Upper lobe of left lung (tissue), 4 donors: ENCODE measurements at regions not wholly inside any gene's neighbourhood (a gene's known extent, or its start where the extent isn't known, plus 50 kb on each side); places are given as distances from the start of the nearest gene placed in this dataset.

Source experiments
- EP300 ChIP-seq, 4 donors: sonication (generic); formaldehyde crosslinking; IDR thresholded peaks; one replicate each; pipeline ENCODE4 v1.5.1; 2017; ENCODE audit warnings: antibody characterized with exemption in 4 of 4, control low read depth in 2 of 4
- POLR2A ChIP-seq, 4 donors: fragments of 450-650 bp; IDR thresholded peaks; one replicate each; pipeline ENCODE4 v1.5.1; 2016 to 2017; ENCODE audit warnings: antibody characterized with exemption in 4 of 4, mild to moderate bottlenecking in 2 of 4
- POLR2AphosphoS5 ChIP-seq, 2 donors: sonication (generic); formaldehyde crosslinking; IDR thresholded peaks; one replicate each; pipeline ENCODE4 v1.5.1; 2017; ENCODE audit warnings: antibody characterized with exemption in 2 of 2
- TF ChIP-seq, protein P1 (sequence below), 6 experiments: fragments of 450-650 bp in 4 of 6; fragments of 200-600 bp in 2 of 6; sonication (generic) in 2 of 6; IDR thresholded peaks; one replicate each; pipeline ENCODE4 v1.5.1; 2016 to 2019; ENCODE audit warnings: antibody characterized with exemption in 6 of 6

DNA sequence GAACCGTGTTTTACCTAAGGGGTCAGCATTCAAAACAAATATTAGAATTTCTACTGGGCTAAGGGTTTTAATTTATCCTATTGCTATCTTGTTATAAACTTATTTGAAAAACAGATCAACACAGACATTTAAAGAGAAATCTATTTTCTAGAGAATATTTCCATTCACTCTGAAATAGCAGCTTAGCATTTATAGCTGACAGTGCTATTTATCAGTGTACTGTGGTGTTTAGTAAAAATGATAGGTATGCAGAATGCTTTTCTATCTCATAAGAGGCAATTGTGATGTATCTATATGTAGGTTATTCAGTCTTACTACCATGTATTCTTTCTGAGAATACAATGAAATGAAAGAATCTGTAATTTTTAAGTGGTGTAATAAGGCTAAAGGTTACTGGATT is 1077.4 kb downstream of the REEP3 start:
- TF ChIP-seq, protein P1, sequence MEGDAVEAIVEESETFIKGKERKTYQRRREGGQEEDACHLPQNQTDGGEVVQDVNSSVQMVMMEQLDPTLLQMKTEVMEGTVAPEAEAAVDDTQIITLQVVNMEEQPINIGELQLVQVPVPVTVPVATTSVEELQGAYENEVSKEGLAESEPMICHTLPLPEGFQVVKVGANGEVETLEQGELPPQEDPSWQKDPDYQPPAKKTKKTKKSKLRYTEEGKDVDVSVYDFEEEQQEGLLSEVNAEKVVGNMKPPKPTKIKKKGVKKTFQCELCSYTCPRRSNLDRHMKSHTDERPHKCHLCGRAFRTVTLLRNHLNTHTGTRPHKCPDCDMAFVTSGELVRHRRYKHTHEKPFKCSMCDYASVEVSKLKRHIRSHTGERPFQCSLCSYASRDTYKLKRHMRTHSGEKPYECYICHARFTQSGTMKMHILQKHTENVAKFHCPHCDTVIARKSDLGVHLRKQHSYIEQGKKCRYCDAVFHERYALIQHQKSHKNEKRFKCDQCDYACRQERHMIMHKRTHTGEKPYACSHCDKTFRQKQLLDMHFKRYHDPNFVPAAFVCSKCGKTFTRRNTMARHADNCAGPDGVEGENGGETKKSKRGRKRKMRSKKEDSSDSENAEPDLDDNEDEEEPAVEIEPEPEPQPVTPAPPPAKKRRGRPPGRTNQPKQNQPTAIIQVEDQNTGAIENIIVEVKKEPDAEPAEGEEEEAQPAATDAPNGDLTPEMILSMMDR (IDR thresholded peaks at IDR 0.05): no peak
- TF ChIP-seq POLR2AphosphoS5 (IDR thresholded peaks at IDR 0.05): no peak
- TF ChIP-seq EP300 (IDR thresholded peaks at IDR 0.05): no peak
- TF ChIP-seq POLR2A (IDR thresholded peaks at IDR 0.05): no peak
